Cardiac septum (tissue), 1 donor: ENCODE measurements at regions not wholly inside any gene's neighbourhood (a gene's known extent, or its start where the extent isn't known, plus 50 kb on each side); places are given as distances from the start of the nearest gene placed in this dataset.
"Not testable (repeated sequence)": the region's sequence is repeated elsewhere in the genome, so short reads cannot be mapped to it uniquely, and the experiment has no call there.

Experiments used
- DNase-seq: peaks from one replicate; pipeline ENCODE4 v3.0.0-alpha.2; 2020; ENCODE audit warnings: low spot score
- intact Hi-C: fragments of 100-400 bp; cut with DNase I; formaldehyde crosslinking; loops from one replicate; pipeline ENCODE4 v1.14.0; 2022
- donor health status: DM: no; HTN: no; CAD: no.

DNA sequence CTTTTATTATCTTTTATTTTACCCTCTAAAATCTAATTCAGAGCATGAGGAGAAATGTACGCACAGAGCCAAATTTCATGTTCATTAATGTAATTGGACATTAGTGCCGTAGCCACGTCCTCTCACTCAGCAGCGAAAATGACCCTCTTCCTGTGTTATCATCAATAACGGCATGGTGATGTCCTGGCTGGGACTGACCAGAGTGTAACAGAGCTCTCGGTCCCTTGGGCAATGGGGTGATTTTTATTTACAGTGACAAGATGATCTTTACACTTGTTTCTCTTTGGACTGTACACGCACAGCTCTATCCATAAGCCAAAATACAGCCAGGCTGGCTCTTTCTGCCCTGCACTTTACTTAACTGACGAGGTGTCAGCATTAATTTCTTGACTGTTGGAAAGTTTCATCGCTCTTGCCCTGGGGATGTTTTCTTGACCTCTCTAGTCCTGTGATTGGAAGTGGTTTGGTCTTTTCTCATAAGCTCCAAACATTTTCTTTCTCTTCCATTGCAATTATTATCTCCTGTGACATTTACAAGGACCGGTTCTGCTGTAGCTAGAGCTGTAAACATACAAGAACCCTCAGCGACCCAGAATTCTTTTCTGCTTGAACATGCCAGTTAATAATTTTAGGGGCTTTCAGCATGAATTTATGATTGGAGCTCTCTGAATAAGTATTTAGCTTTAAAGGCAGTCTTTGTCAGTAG lies 308.0 kb upstream of the PIK3C3 start:
- DNase-seq, result no peak
- intact Hi-C loops, result no loop called here

DNA sequence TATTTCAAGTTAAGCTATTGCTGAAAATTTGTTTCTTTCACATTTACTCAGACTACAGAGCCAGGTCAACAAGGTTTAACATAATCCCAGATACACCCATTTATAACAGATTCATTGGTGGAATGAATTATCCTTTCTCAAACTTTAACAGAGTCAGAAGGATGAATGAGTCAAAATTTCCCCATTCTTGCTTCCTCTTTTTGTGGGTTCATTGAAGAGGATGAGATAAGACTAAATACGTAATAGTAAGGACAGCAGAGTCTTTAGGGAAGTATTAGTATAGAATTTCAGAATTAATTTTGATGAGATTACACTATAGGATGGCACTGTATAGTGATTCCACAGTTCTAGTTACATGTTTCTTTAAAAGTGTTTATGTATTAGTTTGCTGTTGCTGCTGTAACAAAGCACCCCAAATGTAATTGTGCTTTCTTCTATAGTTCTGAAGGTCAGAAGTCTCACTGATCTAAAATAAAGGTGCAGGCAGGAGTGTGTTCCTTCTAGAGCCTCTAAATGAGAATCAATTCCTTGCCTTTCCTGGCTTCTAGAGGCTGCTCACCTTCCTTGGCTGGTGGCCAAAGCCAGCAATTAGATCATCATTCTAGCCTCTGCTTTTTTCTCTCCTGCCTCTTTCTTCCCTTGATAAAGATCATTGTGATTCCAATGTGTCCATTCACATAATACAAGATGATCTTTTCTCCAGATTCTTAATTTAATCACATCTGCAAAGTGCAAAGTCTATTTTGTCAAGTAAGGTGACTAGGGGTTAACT lies 309.3 kb upstream of the PIK3C3 start:
- DNase-seq, result no peak
- intact Hi-C loops, result no loop called here

DNA sequence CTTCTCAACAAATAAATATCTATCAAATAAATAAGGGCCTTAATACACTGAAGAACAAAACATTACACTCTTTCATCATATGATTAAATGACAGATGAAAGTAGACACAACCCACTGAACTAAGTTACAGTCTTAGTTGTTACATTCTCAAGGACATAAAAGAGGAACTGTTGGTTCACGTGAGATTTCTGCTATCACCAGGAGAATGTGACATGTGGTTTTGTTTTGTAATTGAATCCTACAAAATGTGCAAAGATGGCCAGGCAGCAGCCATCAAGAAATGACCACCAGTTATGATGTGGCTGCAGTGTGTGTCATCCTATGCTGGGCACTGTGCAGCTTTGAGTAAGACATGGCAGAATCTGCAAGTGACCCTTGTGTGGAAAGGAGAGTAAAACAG lies 310.6 kb upstream of the PIK3C3 start:
- no peak for DNase-seq
- intact Hi-C loops, result no loop called here

GRCh38 chr18:41643427-41643826 lies 311.6 kb upstream of the PIK3C3 start:
- intact Hi-C loops, result no loop called here
- DNase-seq, result no peak

DNA sequence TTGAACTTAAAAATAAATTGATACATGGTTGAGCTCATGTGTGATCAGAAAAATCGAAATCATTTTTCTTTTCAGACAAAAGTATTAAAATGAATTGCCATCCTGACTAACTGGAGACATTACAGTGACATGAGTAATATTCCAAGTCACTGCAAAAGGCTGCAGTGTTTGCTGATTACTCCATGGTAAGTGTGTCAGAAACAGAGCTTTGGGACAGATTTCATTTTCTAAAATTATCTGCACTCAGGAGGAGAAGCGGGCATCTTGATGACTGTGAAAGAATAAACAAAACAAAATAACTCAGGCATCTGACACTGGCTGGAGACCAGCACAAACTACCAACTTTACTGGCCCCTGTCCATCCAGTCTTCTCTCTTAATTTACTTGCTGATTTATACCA lies 312.3 kb upstream of the PIK3C3 start:
- no peak for DNase-seq
- intact Hi-C loops, result no loop called here

DNA sequence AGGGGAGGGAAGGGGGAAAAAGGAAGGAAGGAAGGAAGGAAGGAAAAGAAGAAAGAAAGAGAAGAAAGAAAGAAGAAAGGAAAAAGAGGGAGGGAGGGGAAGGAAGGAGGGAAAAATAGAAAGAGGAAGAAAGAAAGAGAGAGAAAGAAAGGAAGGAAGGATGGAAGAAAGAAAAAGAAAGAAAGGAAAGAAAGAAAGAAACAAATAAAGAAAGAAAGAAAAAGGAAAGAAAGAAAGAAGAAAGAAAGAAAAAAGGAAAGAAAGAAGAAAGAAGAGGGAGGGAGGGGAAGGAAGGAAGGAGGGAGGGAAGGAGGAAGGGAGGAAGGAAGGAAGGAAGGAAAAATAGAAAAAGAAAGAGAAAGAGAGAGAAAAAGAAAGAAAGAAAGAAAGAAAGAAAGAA lies 315.8 kb upstream of the PIK3C3 start:
- DNase-seq, result no peak
- intact Hi-C loops, result no loop called here

DNA sequence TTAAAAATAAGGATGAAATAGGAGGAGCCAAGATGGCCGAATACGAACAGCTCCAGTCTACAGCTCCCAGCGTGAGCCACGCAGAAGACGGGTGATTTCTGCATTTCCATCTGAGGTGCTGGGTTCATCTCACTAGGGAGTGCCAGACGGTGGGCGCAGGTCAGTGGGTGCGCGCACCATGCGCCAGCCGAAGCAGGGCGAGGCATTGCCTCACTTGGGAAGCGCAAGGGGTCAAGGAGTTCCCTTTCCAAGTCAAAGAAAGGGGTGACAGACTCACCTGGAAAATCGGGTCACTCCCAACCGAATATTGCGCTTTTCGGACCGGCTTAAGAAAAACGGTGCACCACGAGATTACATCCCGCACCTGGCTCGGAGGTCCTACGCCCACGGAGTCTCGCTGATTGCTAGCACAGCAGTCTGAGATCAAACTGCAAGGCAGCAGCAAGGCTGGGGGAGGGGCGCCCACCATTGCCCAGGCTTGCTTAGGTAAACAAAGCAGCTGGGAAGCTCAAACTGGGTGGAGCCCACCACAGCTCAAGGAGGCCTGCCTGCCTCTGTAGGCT lies 323.2 kb upstream of the PIK3C3 start:
- intact Hi-C loops, DNase-seq: not testable (repeated sequence)

DNA sequence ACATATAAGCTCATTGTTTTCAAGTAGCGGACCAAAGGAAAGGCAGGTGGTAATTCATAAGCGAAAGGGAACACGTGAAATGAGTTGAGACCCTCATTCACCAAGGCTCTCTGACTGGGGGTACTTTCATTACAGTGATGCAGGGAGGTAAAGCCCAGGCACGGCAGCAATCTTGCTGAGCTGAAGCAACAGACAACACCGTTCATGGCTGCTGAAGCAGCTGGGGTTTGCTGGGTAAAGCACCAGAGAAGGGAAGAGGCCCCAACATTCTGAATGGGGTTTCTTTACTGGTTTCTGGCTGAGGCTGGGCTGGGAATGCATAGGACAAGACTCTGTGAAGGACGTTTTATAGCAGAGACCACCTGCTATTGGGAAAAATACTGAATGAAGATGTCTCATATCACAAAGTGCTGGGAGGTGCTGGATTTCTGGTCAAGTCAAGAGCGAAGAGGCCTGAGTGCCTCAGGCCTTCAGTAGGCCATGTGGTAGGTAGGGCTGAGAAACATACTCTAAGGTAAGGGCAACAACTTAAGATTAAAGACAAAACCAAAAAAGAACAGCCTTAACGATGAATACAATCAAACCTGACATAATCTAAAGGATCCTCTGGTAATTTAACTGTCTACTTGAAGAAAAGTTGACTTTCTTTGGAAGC lies 324.7 kb upstream of the PIK3C3 start:
- intact Hi-C loops, result no loop called here
- DNase-seq, result no peak

GRCh38 chr18:41624460-41624859 lies 330.6 kb upstream of the PIK3C3 start:
- intact Hi-C loops, result no loop called here
- no peak for DNase-seq

DNA sequence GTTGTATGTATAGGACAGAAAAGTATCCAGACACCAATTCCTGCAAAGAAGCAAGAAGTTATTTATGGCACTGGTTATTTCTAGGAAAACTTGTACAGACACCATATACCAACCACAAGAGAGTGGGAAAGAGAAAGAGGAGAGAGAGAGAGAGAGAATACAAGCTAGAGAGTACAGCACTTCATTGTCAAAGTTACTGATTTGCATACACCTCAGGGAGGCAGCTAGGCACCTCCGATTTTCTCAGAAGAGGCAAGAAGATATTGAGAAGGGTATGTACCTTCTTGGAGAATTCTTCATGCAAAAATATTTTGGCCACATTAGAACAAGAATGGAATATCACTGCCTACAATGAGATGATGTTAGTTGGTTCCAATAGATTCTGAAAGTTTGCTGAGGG lies 333.9 kb upstream of the PIK3C3 start:
- intact Hi-C loops, result no loop called here
- no peak for DNase-seq

DNA sequence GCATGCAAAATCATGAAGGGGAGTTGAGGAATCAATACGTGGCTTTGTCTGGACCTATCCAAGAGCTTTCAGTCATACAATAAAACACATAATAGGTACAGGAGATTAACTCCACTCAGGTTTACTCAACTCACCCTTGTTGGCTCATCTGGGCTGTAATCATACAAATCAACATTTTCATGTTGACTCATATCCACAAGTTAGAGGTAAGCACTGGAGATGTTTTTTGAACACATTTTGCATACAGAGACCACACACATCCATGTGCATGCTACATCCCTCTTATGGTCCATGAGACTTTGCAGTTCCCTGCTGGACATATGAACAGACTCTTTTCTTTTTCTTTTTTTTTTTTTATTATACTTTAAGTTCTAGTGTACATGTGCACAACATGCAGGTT lies 336.9 kb upstream of the PIK3C3 start:
- intact Hi-C loops, result no loop called here
- no peak for DNase-seq

DNA sequence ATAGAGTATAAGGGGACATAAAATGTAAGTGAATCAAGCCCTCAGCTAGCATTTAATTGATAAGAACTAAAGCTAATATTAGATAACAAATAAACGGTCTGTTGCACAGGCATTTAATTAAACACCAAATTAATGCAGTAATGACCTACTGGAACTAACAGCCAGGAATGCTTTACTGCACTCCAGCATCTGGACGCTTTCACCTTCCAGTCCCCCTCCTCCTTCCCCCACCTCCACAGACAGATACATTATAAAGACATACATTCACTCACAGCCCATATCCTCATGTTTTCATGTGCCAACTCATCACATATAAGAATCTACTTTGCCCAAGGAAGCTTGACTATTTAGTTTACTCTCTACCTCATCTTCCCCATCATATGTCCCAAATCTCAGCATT lies 337.4 kb upstream of the PIK3C3 start:
- intact Hi-C loops, result no loop called here
- no peak for DNase-seq

GRCh38 chr18:41613003-41613609 lies 341.9 kb upstream of the PIK3C3 start:
- no peak for DNase-seq
- intact Hi-C loops, result no loop called here

- no peak for DNase-seq
- intact Hi-C loops, result no loop called here
Observed at GRCh38 chr18:41604964-41605363, 350.1 kb upstream of the PIK3C3 start.

DNA sequence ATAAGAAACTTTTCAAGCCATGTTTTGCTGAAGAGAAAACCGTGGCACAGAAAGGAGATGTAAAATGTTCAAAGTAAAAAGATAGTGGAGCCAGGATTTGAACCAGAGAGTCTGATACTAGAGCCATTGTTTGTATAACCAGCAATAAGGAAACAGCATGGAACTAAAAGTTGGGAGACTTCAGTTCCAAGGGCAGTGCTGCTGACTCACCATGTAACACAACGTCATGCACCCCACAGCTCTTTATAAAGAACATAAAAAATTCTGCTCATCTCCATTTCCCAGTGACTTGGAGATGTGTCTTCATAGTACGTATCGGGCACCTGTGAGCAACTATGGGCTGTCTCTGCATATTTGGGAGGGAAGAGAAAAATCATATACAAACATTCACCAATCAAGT lies 353.0 kb upstream of the PIK3C3 start:
- intact Hi-C loops, result no loop called here
- DNase-seq, result no peak

GRCh38 chr18:41600693-41601391 lies 354.2 kb upstream of the PIK3C3 start:
- DNase-seq, result no peak
- intact Hi-C loops, result no loop called here

- DNase-seq, result no peak
- intact Hi-C loops, result no loop called here
Observed at GRCh38 chr18:41599466-41599865, 355.6 kb upstream of the PIK3C3 start.

DNA sequence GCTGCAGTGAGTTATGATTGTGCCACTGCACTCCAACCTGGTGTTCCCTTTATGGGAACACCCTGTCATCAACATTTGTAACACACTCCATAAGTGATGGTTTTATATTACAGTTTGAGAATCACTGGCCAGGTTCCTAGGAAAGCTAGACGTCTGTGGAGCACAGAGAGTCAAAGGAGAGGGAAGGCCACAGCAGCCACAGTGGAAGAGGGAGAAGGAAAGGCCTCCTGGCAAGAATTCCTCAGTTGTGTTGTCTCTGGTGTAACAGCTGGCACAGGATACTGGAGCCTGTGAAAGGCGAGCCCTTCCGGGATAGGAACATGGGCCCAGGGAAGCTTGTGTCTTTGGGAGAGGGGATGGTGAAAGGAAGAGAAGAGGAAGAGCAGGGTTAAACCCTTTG lies 360.5 kb upstream of the PIK3C3 start:
- no peak for DNase-seq
- intact Hi-C loops, result no loop called here

GRCh38 chr18:41593171-41593675 lies 361.8 kb upstream of the PIK3C3 start:
- no peak for DNase-seq
- intact Hi-C loops, result no loop called here
